Urothelium cell line (cell line): ENCODE measurements at regions not wholly inside any gene's neighbourhood (a gene's known extent, or its start where the extent isn't known, plus 50 kb on each side); places are given as distances from the start of the nearest gene placed in this dataset.
"Not testable (repeated sequence)": the region's sequence is repeated elsewhere in the genome, so short reads cannot be mapped to it uniquely, and the experiment has no call there.

Source experiments
- DNase-seq: peaks from one replicate; pipeline ENCODE4 v3.0.0; 2011; ENCODE audit warnings: low spot score, mixed read lengths
- FAIRE-seq: peaks from 2 replicates; lab custom pipeline; 2011; peaks lifted over from hg19 to GRCh38; lab: Jason Lieb, UNC

DNA sequence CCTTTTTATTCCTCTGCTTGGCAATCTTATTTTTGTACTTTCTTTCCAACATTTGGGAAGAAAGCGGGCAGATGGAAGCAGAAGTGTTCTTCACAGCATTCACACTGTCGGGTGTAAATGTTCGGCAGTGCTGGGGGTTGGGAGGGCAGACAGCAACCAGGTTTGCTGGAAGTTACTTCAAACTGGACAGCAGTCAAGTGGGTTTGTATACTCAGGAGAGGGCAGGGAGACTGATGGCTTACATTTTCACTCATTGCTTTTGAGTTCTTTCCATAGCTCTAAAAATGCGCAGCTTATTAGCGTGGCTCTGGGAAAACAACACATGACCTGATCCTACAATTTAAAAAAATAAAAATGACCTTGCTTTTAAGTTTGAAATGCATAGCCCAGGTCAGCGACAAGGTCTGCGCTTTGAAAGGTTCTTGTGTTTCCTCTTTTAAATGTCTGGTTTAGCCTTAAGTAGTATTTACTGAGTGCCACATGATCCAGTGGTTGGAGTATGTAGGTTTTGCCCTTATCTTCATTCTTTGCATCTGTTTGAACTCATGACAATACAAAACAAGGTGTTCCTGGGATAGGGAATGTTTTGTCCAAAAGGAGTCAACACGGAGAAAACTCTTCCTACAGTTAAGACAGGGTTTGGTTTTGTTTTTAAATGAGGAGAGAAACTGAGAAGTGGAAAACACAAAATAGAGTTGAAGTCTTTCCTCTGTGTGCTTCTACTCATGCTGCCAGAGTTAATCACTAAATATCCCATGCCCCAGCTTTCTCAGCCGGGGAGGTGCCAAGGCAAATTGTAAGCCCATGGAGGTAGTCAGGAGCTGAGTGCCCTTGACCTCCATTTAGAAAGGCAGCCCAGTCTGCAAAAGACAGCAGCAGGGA, 132.7 kb upstream of the DMRT1 start:
- FAIRE-seq, result no peak
- DNase-seq, result no peak

DNA sequence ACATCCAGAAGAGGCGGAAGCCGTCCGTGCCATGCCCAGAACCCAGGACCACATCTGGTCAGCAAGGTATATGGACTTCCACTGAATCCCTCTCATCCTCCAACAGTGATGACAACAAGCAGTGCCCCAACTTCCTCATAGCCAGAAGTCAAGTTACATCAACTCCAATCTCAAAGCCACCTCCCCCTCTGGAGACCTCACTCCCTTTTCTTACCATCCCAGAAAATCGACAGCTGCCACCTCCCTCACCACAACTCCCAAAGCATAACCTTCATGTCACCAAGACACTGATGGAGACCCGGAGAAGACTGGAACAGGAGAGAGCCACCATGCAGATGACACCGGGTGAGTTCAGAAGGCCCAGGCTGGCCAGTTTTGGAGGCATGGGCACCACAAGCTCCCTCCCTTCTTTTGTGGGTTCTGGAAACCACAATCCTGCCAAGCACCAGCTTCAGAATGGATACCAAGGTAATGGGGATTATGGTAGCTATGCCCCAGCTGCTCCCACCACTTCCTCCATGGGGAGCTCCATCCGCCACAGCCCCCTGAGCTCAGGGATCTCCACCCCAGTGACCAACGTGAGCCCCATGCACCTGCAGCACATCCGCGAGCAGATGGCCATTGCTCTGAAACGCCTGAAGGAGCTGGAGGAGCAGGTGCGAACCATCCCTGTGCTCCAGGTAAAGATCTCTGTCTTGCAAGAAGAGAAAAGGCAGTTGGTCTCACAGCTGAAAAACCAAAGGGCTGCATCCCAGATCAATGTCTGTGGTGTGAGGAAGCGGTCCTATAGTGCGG, 130.3 kb upstream of the DMRT1 start:
- DNase-seq (no peak), FAIRE-seq (no peak)

DNA sequence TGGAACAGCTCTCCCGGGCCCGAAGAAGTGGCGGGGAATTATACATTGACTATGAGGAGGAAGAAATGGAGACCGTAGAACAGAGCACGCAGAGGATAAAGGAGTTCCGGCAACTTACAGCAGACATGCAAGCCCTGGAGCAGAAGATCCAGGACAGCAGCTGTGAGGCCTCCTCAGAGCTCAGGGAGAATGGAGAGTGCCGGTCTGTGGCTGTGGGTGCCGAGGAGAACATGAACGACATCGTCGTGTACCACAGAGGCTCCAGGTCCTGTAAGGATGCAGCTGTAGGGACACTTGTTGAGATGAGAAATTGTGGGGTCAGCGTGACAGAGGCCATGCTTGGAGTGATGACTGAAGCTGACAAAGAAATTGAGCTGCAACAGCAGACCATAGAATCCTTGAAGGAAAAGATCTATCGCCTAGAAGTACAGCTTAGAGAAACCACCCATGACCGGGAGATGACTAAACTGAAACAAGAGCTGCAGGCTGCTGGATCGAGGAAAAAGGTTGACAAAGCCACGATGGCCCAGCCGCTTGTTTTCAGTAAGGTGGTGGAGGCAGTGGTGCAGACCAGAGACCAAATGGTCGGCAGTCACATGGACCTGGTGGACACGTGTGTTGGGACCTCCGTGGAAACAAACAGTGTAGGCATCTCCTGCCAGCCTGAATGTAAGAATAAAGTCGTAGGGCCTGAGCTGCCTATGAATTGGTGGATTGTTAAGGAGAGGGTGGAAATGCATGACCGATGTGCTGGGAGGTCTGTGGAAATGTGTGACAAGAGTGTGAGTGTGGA, 129.5 kb upstream of the DMRT1 start:
- no peak for DNase-seq
- no peak for FAIRE-seq

DNA sequence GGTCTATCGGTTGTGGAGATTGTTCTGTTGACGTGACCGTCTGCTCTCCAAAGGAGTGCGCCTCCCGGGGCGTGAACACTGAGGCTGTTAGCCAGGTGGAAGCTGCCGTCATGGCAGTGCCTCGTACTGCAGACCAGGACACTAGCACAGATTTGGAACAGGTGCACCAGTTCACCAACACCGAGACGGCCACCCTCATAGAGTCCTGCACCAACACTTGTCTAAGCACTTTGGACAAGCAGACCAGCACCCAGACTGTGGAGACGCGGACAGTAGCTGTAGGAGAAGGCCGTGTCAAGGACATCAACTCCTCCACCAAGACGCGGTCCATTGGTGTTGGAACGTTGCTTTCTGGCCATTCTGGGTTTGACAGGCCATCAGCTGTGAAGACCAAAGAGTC, 128.9 kb upstream of the DMRT1 start:
- FAIRE-seq, result no peak
- DNase-seq, result no peak

DNA sequence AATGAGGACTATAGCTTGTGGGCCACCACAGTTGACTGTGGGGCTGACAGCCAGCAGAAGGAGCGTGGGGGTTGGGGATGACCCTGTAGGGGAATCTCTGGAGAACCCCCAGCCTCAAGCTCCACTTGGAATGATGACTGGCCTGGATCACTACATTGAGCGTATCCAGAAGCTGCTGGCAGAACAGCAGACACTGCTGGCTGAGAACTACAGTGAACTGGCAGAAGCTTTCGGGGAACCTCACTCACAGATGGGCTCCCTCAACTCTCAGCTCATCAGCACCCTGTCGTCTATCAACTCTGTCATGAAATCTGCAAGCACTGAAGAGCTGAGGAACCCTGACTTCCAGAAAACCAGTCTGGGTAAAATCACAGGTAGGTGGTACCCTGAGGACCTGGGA, 128.4 kb upstream of the DMRT1 start:
- FAIRE-seq (no peak), DNase-seq (no peak)

DNA sequence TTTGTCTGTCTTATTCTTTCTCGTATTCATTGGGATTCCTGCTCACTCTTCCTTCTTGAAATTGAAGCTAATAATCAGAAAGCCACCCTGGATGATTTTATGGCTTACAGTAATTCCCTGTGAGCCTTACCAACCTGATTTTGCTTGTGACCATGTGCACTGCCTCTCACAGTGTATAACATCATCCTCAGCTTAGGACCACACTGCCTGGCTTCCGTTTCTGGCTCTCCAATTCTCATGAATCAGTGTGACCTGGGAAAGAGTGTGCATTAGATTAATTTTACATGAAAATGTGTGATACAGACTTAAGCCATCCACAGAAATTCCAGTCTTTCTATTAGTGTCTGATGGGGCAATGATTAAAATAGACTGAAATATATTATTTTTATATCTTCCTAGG, 126.8 kb upstream of the DMRT1 start:
- no peak for DNase-seq
- FAIRE-seq, result no peak

DNA sequence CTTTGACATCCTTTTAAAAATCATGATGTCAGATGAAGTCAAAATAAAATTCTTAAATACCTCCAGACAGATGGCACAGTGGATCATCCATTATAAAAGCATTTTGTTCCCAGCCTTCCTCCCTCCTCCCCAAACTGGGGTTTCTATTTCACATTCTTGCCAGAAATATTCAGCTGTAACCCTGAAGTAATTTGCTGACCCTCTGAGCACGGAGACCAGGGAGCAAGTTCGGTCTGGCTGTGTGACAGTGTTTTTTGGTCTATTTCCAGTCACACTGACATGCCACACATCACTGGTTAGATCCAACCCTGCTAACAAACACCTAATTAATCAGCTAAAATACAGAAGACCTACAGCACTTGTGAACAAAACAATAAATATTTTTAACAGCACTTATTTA, 126.2 kb upstream of the DMRT1 start:
- DNase-seq (no peak), FAIRE-seq (no peak)

DNA sequence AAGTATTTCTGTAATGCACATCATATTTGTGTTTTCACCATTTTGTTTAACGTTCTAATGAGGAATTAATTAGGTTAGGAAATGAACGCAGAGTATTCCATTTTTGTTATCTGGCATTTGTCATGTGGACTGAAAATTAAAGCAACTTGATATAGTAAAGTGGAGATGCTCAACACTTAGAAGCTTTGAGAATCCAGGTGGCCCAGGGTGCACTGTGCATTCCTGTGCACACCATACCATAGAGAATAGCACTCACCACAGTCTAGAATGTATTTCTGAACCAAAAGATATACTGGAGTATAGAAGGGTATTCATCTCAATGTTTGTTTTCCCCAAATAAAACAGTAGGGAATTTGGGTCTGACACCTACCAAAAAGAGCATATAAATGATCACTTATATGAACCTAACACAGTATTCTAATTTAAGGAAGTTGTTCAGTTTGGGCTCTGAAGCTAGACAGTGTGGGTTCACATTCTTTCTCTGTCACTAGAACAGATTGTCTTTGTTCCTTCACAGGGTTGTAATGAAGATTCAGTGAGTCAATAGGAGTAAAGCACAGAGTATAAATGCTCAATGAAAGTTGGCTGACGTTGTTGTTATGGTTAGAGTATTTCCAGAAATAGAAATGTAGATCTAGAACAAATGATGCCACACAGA, 125.6 kb upstream of the DMRT1 start:
- DNase-seq, result no peak
- no peak for FAIRE-seq

DNA sequence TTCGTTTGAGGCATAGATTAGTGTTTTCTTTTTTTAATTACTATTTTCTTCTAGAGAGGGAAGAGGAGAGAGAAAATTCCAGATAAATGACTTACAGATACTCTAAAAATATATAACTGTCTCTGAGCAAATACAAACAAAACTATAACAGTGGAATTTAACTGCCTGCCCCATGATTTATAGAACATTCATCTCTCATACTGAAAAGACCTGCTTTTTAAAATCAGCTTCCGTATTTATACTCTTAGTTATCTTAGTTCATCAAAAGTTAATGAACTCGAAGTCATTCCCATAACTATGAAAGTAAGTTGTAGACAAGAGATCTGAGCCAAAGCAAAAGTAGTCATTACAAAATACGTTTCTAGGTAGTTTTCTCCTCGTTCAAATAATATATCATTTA, 123.8 kb upstream of the DMRT1 start:
- FAIRE-seq (no peak), DNase-seq (no peak)

DNA sequence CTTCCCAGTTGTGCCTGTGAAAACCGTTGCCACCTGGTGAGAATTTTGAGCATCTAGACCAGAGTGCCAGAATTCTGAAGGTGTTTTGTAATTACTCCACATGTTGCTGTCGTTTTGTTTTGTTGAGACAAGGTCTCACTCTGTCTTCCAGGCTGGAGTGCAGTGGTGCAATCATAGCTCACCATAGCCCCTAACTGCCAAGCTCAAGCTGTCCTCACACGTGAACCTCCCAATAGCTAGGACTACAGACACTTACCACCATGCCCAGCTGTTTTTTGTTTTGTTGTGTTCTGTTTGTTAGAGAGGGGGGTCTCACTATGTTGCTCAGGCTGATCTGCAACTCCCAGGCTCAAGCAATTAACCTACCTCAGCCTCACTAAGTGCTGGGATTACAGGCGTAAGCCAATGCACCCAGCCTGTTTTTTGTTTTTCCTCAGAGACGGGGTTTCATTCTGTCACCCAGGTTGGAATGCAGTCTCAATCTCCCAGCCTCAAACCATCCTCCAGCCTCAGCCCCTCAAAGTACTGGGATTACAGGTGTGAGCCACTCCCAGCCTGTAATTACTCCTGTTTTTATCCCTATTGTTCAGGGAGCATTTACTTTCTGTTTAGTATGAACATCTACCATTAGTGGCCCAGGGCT, 121.1 kb upstream of the DMRT1 start:
- DNase-seq (no peak), FAIRE-seq (no peak)

DNA sequence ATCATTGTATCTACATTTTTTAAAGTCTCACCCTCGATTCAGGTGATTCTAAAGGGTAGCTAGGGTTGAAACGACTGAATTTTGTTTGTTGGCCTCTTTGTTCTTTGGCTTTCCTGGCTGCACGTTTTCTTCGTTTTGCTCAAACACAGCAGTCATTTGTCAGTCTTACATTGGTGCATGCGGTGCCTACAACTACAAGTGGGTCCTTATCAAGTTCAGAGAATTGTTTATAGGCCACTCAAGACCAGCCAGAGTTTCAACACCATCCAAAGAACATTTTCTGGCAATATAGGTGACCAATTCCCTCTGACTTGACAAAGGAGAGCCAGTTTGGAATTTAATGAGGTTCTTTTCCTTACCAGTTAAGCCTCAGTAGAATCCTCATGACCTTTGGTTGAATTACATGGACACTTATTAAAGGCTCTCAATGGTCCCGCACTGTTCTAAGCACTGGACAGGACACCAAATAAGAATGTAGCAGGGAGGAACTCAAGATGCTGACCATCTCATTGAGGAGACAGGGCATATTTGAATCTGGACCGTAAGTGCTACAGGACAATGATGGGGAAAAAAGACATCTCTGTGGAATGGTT, 119.0 kb upstream of the DMRT1 start:
- DNase-seq (no peak), FAIRE-seq (no peak)

DNA sequence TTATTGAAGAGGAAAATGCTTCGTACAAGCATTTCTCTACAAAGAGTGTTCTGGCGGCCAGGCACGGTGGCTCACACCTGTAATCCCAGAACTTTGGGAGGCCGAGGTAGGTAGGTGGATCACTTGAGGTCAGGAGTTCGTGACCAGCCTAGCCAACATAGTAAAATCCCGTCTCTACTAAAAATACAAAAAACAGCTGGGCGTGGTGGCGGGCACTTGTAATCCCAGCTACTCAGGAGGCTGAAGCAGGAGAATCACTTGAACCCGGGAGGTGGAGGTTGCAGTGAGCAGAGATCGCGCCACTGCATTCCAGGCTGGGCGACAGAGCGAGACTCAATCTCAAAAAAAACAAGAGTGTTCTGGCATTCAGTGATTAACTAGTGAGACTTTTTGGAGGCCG, 117.0 kb upstream of the DMRT1 start:
- DNase-seq, FAIRE-seq: not testable (repeated sequence)

DNA sequence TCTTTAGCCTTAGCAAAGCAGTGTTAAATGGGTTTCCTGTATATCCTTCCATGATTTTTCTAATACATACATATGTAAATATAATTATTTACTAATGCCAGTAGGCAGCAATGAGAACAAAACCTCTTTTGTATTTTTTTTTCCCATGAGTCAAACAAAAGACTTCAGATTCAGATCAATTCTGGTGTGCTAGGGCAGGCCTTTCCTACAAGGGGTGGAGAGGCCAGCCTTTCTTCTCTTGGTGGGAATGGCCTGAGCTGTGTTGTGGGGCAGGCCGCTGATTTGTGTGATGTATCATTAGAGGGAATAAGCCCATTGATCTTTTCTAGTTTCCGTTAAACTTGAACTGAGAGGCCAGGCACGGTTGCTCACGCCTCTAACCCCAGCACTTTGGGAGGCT, 115.5 kb upstream of the DMRT1 start:
- DNase-seq (no peak), FAIRE-seq (no peak)

DNA sequence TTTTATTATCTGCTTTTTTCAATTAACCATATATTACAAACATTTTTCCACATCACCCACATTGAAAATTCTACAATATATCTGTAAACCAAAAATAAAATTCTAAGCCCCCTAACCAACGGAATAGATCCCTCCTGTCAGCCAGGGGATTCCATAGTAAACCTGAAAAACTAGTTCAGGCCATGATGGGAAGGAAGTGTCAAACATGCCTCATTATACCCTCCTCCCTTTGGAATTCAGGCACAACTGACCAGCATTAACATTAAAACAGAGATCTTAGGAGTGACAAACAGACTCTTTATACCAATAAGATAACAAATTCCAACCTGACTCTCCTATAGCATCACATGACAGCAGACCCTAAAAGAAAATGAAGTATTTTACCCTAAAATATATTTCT, 113.7 kb upstream of the DMRT1 start:
- FAIRE-seq, result no peak
- DNase-seq, result no peak

DNA sequence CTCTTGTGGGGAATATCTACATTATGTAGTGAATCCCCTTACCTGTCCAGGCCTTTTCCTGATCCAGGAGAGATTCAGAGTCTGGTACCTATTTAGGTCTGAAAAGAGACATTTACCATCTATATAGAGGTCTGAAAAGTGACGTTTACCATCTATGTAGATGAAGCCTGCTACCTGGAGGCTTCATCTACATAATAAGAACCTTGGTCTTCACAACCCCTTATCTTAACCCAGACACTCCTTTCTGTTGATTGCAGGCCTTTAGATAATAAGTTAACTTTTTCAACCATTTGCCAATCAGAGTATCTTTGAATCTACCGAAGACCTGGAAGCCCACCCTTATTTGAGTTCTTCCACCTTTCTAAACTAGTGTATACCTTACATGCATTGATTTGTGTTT, 113.0 kb upstream of the DMRT1 start:
- no peak for FAIRE-seq

DNA sequence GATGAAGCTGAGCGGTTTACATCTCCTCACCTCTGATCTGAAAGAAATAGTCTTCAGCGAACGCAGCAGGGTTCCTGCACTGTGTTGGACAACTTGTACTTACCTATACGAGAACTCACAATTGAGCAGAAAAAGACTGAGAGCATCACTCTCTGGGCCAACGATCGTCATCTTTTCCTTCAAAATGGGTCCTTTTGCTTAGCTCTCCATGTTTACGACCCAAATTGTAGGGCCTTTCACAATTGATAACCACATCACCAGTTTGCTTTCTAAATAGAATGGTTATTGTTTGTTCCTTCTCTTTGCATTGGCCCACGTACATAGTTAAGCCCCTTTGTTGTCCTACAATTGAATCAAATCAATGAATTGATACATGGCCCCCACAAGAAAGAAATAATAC, 110.0 kb upstream of the DMRT1 start:
- DNase-seq, result no peak
- FAIRE-seq, result no peak

More for the DNA sequence above, 113.0 kb upstream of the DMRT1 start:
- DNase-seq, result no peak

DNA sequence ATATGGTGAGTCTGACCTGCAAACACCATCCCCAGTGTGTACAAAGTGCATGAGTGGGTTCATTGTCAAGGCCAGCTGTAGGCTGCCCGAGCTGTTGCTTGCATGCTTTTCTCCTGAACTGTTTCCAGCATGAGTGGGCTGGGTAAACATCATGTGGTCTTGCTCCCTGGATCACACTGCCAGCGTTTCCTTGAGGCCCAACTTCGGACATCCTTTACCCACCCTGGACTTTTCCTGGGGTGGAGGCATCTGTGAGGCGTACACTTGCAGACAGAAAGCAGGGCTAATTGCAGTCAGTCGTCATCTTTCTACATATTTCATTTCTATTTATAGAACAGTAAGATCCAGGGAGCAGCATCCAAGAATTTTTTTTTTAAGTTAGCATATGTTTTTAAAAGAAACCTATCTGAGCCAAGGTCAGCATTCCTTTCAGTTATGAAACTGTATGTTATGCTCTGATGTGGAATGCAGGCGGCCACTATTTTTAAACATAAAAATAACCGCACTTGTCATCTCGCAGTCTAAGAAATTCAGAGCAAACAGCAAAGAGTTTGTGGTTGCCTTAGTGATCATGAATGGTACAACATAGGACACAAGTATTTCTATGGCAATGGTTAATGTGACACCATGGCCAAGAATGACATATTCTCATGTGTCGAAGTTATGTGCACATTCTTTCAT, 106.5 kb upstream of the DMRT1 start:
- DNase-seq (peak; percentile 36), FAIRE-seq (no peak)

DNA sequence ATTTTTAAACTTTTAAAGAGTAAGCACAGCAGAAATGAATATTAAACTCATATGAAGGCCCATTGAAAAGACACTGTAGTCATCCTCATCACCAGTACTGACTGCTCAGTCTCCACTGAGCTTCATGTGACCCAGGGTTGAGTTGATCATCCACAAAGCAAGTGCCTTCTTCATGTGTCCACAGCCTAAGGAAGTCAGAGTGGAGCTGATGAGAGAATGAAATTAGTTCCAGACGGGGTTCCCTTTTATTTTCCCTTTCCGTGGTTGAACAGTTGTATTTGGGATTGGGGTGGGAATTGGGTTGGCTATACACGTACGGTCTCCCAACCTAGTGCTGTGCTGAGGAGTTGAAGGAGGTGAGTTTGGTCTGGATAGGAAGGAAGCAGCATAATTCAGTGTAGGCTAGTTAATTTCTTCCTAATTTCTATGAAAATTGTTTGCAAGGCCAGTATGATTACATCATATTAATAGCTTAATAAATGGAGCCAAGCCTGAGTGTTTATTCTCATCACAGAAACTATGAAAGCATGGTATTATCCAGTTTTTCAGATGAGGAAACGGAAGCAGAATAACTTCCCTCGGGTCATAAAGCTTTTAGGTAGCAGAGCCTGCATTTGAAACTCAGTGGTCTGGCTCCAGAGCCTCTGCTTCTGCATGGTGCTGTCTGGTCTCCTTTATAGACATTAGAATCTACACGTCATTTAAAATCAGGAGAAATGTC, 103.9 kb upstream of the DMRT1 start:
- DNase-seq (no peak), FAIRE-seq (no peak)
